ENCODE measurements at regions not wholly inside any gene's neighbourhood (a gene's known extent, or its start where the extent isn't known, plus 50 kb on each side); places are given as distances from the start of the nearest gene placed in this dataset.

GRCh38 chr13:64871742-64872141, 2358.4 kb downstream of the PCDH9 start:
- H3K4me3 Mint-ChIP-seq (ENCODE audit: unreplicated experiment): no peak overlapping the region
- TF ChIP-seq CTCF (IDR thresholded peaks at IDR 0.05; ENCODE audit: insufficient read depth, low read depth, low read length) (no peak), EZH2 (IDR thresholded peaks at IDR 0.05; ENCODE audit: insufficient read depth, low read length) (no peak)
- no peak overlapping the region for H3K27ac Mint-ChIP-seq (ENCODE audit: unreplicated experiment)
- Histone ChIP-seq H3K27me3 (ENCODE audit: insufficient read depth, low read length) (no peaks in the 10 kb centered on the region), H4K20me1 (ENCODE audit: insufficient read depth, low read length) (no peaks in the 10 kb centered on the region), H3K9me3 (ENCODE audit: insufficient read depth, low read depth, low read length) (no peaks in the 10 kb centered on the region), H3K27ac (ENCODE audit: low read depth, low read length) (no peak overlapping the region), H2AFZ (ENCODE audit: low read depth, low read length) (no peak overlapping the region), H3K4me3 (ENCODE audit: insufficient read depth, low read depth, low read length) (no peak overlapping the region), H3K9ac (ENCODE audit: low read length) (no peak overlapping the region), H3K4me1 (ENCODE audit: insufficient read depth, low read length) (no peaks in the 10 kb centered on the region), H3K4me2 (ENCODE audit: low read length) (no peak overlapping the region), H3K36me3 (ENCODE audit: insufficient read depth, low read length) (no peaks in the 10 kb centered on the region), H3K79me2 (ENCODE audit: insufficient read depth, low read length) (no peaks in the 10 kb centered on the region)
- DNase-seq (ENCODE audit: low read depth) (no peak), FAIRE-seq (no peak)
- H3K9me3 Mint-ChIP-seq (ENCODE audit: unreplicated experiment): no peaks in the 10 kb centered on the region
- H3K4me1 Mint-ChIP-seq (ENCODE audit: low read depth, unreplicated experiment): peaks cover 4% of the 10 kb centered on the region
- no peaks in the 10 kb centered on the region for H3K36me3 Mint-ChIP-seq (ENCODE audit: low read depth, unreplicated experiment)
- no peaks in the 10 kb centered on the region for H3K27me3 Mint-ChIP-seq (ENCODE audit: low read depth, unreplicated experiment)

- Histone ChIP-seq H3K79me2 (ENCODE audit: insufficient read depth, low read length) (no peaks in the 10 kb centered on the region), H3K27ac (ENCODE audit: low read depth, low read length) (no peak overlapping the region), H3K9ac (ENCODE audit: low read length) (no peak overlapping the region), H4K20me1 (ENCODE audit: insufficient read depth, low read length) (no peaks in the 10 kb centered on the region), H3K4me3 (ENCODE audit: insufficient read depth, low read depth, low read length) (no peak overlapping the region), H3K27me3 (ENCODE audit: insufficient read depth, low read length) (no peaks in the 10 kb centered on the region), H3K4me1 (ENCODE audit: insufficient read depth, low read length) (no peaks in the 10 kb centered on the region), H3K9me3 (ENCODE audit: insufficient read depth, low read depth, low read length) (no peaks in the 10 kb centered on the region), H3K4me2 (ENCODE audit: low read length) (no peak overlapping the region), H2AFZ (ENCODE audit: low read depth, low read length) (no peak overlapping the region), H3K36me3 (ENCODE audit: insufficient read depth, low read length) (no peaks in the 10 kb centered on the region)
- H3K27me3 Mint-ChIP-seq (ENCODE audit: low read depth, unreplicated experiment): no peaks in the 10 kb centered on the region
- peaks cover 4% of the 10 kb centered on the region for H3K4me1 Mint-ChIP-seq (ENCODE audit: low read depth, unreplicated experiment)
- FAIRE-seq (no peak), DNase-seq (ENCODE audit: low read depth) (no peak)
- H3K9me3 Mint-ChIP-seq (ENCODE audit: unreplicated experiment): no peaks in the 10 kb centered on the region
- H3K36me3 Mint-ChIP-seq (ENCODE audit: low read depth, unreplicated experiment): no peaks in the 10 kb centered on the region
- H3K27ac Mint-ChIP-seq (ENCODE audit: unreplicated experiment): no peak overlapping the region
- no peak overlapping the region for H3K4me3 Mint-ChIP-seq (ENCODE audit: unreplicated experiment)
- TF ChIP-seq CTCF (IDR thresholded peaks at IDR 0.05; ENCODE audit: insufficient read depth, low read depth, low read length) (no peak), EZH2 (IDR thresholded peaks at IDR 0.05; ENCODE audit: insufficient read depth, low read length) (no peak)
Measured at GRCh38 chr13:64869539-64869938, 2360.6 kb downstream of the PCDH9 start.

- Mint-ChIP-seq H3K9me3 (ENCODE audit: unreplicated experiment) (no peaks in the 10 kb centered on the region), H3K36me3 (ENCODE audit: low read depth, unreplicated experiment) (no peaks in the 10 kb centered on the region), H3K4me3 (ENCODE audit: unreplicated experiment) (no peak overlapping the region), H3K4me1 (ENCODE audit: low read depth, unreplicated experiment) (peaks cover 4% of the 10 kb centered on the region), H3K27ac (ENCODE audit: unreplicated experiment) (no peak overlapping the region), H3K27me3 (ENCODE audit: low read depth, unreplicated experiment) (no peaks in the 10 kb centered on the region)
- no peaks in the 10 kb centered on the region for H3K36me3 ChIP-seq (ENCODE audit: insufficient read depth, low read length)
- H3K9me3 ChIP-seq (ENCODE audit: insufficient read depth, low read depth, low read length): no peaks in the 10 kb centered on the region
- DNase-seq (ENCODE audit: low read depth) (no peak), FAIRE-seq (no peak)
- TF ChIP-seq EZH2 (IDR thresholded peaks at IDR 0.05; ENCODE audit: insufficient read depth, low read length): no peak
- TF ChIP-seq CTCF (IDR thresholded peaks at IDR 0.05; ENCODE audit: insufficient read depth, low read depth, low read length): no peak
- no peak overlapping the region for H3K9ac ChIP-seq (ENCODE audit: low read length)
- H3K4me2 ChIP-seq (ENCODE audit: low read length): no peak overlapping the region
- H3K79me2 ChIP-seq (ENCODE audit: insufficient read depth, low read length): no peaks in the 10 kb centered on the region
- no peaks in the 10 kb centered on the region for H3K4me1 ChIP-seq (ENCODE audit: insufficient read depth, low read length)
- no peak overlapping the region for H2AFZ ChIP-seq (ENCODE audit: low read depth, low read length)
- H4K20me1 ChIP-seq (ENCODE audit: insufficient read depth, low read length): no peaks in the 10 kb centered on the region
- no peaks in the 10 kb centered on the region for H3K27me3 ChIP-seq (ENCODE audit: insufficient read depth, low read length)
- no peak overlapping the region for H3K27ac ChIP-seq (ENCODE audit: low read depth, low read length)
- no peak overlapping the region for H3K4me3 ChIP-seq (ENCODE audit: insufficient read depth, low read depth, low read length)
Measured at GRCh38 chr13:64867856-64868255, 2362.3 kb downstream of the PCDH9 start.

Data from astrocyte (in vitro differentiated cells and primary cell).